ENCODE measurements at regions not wholly inside any gene's neighbourhood (a gene's known extent, or its start where the extent isn't known, plus 50 kb on each side); places are given as distances from the start of the nearest gene placed in this dataset.

- FAIRE-seq (no peak), DNase-seq (ENCODE audit: insufficient read length, low spot score) (no peak)
These were observed 53.7 kb upstream of the RBPJ start for GRCh38 chr4:26267087-26267486.

- FAIRE-seq (no peak), DNase-seq (ENCODE audit: insufficient read length, low spot score) (no peak)
These were observed 52.6 kb upstream of the RBPJ start for GRCh38 chr4:26268246-26268645.

GRCh38 chr4:26269038-26269437 is 51.8 kb upstream of the RBPJ start:
- no peak for DNase-seq (ENCODE audit: insufficient read length, low spot score)
- no peak for FAIRE-seq
